ENCODE measurements at regions not wholly inside any gene's neighbourhood (a gene's known extent, or its start where the extent isn't known, plus 50 kb on each side); places are given as distances from the start of the nearest gene placed in this dataset.
"Not testable (repeated sequence)": the region's sequence is repeated elsewhere in the genome, so short reads cannot be mapped to it uniquely, and the experiment has no call there.

DNA sequence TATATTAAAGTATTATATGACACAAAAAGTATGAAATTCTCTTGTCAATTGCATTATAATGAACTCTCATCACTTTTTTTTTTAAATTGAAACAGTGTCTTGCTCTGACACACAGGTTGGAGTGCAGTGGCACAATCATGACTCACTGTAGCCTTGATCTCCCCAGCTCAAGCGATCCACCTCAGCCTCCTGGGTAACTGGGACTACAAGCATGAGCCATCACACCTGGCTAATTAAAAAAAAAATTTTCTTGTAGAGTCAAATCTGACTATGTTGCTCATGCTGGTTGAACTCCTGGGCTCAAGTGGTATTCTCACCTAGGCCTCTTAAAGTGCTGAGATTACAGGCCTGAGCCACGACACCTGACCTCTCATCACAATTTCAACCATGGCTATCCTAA lies 259.3 kb downstream of the S1PR1 start:
- H2AFZ ChIP-seq (replicated peaks): no peak overlapping the region
- H3K9me3 ChIP-seq (ENCODE audit: low read depth): no peaks in the 10 kb centered on the region
- no peak overlapping the region for H3K27ac ChIP-seq
- DNase-seq (ENCODE audit: low spot score): no peak
- H3K4me3 ChIP-seq: no peak overlapping the region
- Mint-ChIP-seq H3K9me3 (peaks cover 7% of the 10 kb centered on the region), H3K4me3 (no peak overlapping the region), H3K27me3 (ENCODE audit: insufficient read depth, low read depth) (peaks cover 5% of the 10 kb centered on the region), H3K27ac (no peak overlapping the region), H3K4me1 (no peaks in the 10 kb centered on the region), H3K36me3 (no peaks in the 10 kb centered on the region)
- H3K36me3 ChIP-seq: no peaks in the 10 kb centered on the region
- H3F3A ChIP-seq (ENCODE audit: low read depth): no peaks in the 10 kb centered on the region
- no peak overlapping the region for H3K4me2 ChIP-seq
- no peaks in the 10 kb centered on the region for H3K4me1 ChIP-seq
- no peak overlapping the region for H3K9ac ChIP-seq
- H3K27me3 ChIP-seq: no peaks in the 10 kb centered on the region
- TF ChIP-seq CTCF (IDR thresholded peaks at IDR 0.05): no peak
- no peak for TF ChIP-seq EZH2phosphoT487 (IDR thresholded peaks at IDR 0.05)
- no peak for TF ChIP-seq EZH2 (IDR thresholded peaks at IDR 0.05)
- no peaks in the 10 kb centered on the region for H4K20me1 ChIP-seq (ENCODE audit: low read depth)
- H3K79me2 ChIP-seq (ENCODE audit: low read depth): no peaks in the 10 kb centered on the region

- H3K27me3 Mint-ChIP-seq (ENCODE audit: insufficient read depth, low read depth): peaks cover 5% of the 10 kb centered on the region
- no peaks in the 10 kb centered on the region for H4K20me1 ChIP-seq (ENCODE audit: low read depth)
Observed at GRCh38 chr1:101497881-101498559, 261.2 kb downstream of the S1PR1 start.

DNA sequence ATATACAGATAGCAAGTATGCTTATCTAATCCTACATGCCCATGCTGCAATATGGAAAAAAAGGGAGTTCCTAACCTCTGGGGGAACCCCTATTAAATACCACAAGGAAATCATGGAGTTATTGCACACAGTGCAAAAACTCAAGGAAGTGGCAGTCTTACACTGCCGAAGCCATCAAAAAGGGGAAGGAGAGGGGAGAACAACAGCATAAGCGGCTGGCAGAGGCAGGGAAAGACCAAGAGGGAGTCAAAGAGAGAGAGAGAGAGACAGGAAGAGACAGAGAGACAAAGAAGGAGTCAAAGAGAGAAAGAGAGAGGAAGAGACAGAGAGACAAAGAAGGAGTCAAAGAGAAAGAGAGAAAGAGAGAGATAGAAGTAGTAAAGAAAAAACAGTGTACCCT lies 267.3 kb downstream of the S1PR1 start:
- not testable (repeated sequence) for H3F3A ChIP-seq (ENCODE audit: low read depth); DNase-seq (ENCODE audit: low spot score); H4K20me1 ChIP-seq (ENCODE audit: low read depth); H3K4me2 ChIP-seq; H3K9ac ChIP-seq; H3K4me3 ChIP-seq; H3K36me3 Mint-ChIP-seq; H3K27ac Mint-ChIP-seq; H3K27me3 Mint-ChIP-seq (ENCODE audit: insufficient read depth, low read depth); H3K27ac ChIP-seq; H3K9me3 ChIP-seq (ENCODE audit: low read depth); H3K36me3 ChIP-seq; H3K4me3 Mint-ChIP-seq; H3K4me1 Mint-ChIP-seq; H3K9me3 Mint-ChIP-seq; H3K79me2 ChIP-seq (ENCODE audit: low read depth); H3K27me3 ChIP-seq; H2AFZ ChIP-seq (replicated peaks); H3K4me1 ChIP-seq

More at GRCh38 chr1:101497881-101498559, 261.2 kb downstream of the S1PR1 start:
- H3K27ac ChIP-seq: no peak overlapping the region
- no peaks in the 10 kb centered on the region for H3K79me2 ChIP-seq (ENCODE audit: low read depth)
- H2AFZ ChIP-seq (replicated peaks): no peak overlapping the region
- Mint-ChIP-seq H3K4me3 (no peak overlapping the region), H3K4me1 (no peaks in the 10 kb centered on the region), H3K9me3 (peaks cover 3% of the 10 kb centered on the region), H3K36me3 (no peaks in the 10 kb centered on the region), H3K27ac (no peak overlapping the region)
- H3K9ac ChIP-seq: no peak overlapping the region
- H3F3A ChIP-seq (ENCODE audit: low read depth): no peaks in the 10 kb centered on the region
- no peak for TF ChIP-seq CTCF (IDR thresholded peaks at IDR 0.05)
- no peak for TF ChIP-seq EZH2phosphoT487 (IDR thresholded peaks at IDR 0.05)
- no peak for TF ChIP-seq EZH2 (IDR thresholded peaks at IDR 0.05)
- H3K4me3 ChIP-seq: no peak overlapping the region
- no peaks in the 10 kb centered on the region for H3K27me3 ChIP-seq
- no peak for DNase-seq (ENCODE audit: low spot score)
- no peak overlapping the region for H3K4me2 ChIP-seq
- H3K9me3 ChIP-seq (ENCODE audit: low read depth): no peaks in the 10 kb centered on the region
- no peaks in the 10 kb centered on the region for H3K36me3 ChIP-seq
- no peaks in the 10 kb centered on the region for H3K4me1 ChIP-seq

- not testable (repeated sequence) for H3K27ac Mint-ChIP-seq, H3K9ac ChIP-seq
Observed at GRCh38 chr1:101505240-101505639, 268.4 kb downstream of the S1PR1 start.

More at GRCh38 chr1:101505240-101505639, 268.4 kb downstream of the S1PR1 start:
- H3K36me3 Mint-ChIP-seq; H3K36me3 ChIP-seq; H4K20me1 ChIP-seq (ENCODE audit: low read depth); DNase-seq (ENCODE audit: low spot score); H3K4me1 ChIP-seq; H3K9me3 ChIP-seq (ENCODE audit: low read depth); H3K27me3 Mint-ChIP-seq (ENCODE audit: insufficient read depth, low read depth); H3K4me3 ChIP-seq; H2AFZ ChIP-seq (replicated peaks); H3K27ac ChIP-seq; H3F3A ChIP-seq (ENCODE audit: low read depth); H3K27me3 ChIP-seq; H3K4me3 Mint-ChIP-seq; H3K4me1 Mint-ChIP-seq; H3K9me3 Mint-ChIP-seq; H3K4me2 ChIP-seq; H3K79me2 ChIP-seq (ENCODE audit: low read depth): not testable (repeated sequence)

Measured in neural progenitor cell (in vitro differentiated cells).